Sigmoid colon (tissue), 6 donors: ENCODE measurements at regions not wholly inside any gene's neighbourhood (a gene's known extent, or its start where the extent isn't known, plus 50 kb on each side); places are given as distances from the start of the nearest gene placed in this dataset.

Experiments
- DNase-seq: peaks from one replicate; pipeline ENCODE4 v3.0.0-alpha.2; 2019
- H3K27ac ChIP-seq, 4 donors: fragments of 200-600 bp; sonication (generic); one replicate each; pipeline ENCODE4 v1.5.1; 2016 to 2019; ENCODE audit warnings: mild to moderate bottlenecking in 1 of 4
- H3K27me3 ChIP-seq, 3 donors: fragments of 200-600 bp; sonication (generic); one replicate each; pipeline ENCODE4 v1.5.1; 2019; ENCODE audit warnings: mild to moderate bottlenecking in 1 of 3
- H3K36me3 ChIP-seq, 4 donors: fragments of 200-600 bp; sonication (generic); one replicate each; pipeline ENCODE4 v1.5.1; 2016 to 2019
- H3K4me1 ChIP-seq, 4 donors: fragments of 200-600 bp; sonication (generic); one replicate each; pipeline ENCODE4 v1.5.1; 2017 to 2019
- H3K4me3 ChIP-seq, 4 donors: fragments of 200-600 bp; sonication (generic); one replicate each; pipeline ENCODE4 v1.5.1; 2017 to 2019; ENCODE audit warnings: mild to moderate bottlenecking in 2 of 4, moderate library complexity in 1 of 4
- H3K9me3 ChIP-seq, 4 donors: fragments of 200-600 bp in 3 of 4; sonication (generic) in 3 of 4; one replicate each; pipeline versions ENCODE4 v1.5.1 to v1.6.1; 2013 to 2019
- CTCF ChIP-seq, 4 experiments: fragments of 450-650 bp in 3 of 4; fragments of 200-600 bp in 1 of 4; IDR thresholded peaks; one replicate each; pipeline ENCODE4 v1.5.1; 2016 to 2019; ENCODE audit warnings: antibody characterized with exemption in 4 of 4, mild to moderate bottlenecking in 3 of 4, moderate library complexity in 2 of 4
- EP300 ChIP-seq, 4 donors: sonication (generic); formaldehyde crosslinking; IDR thresholded peaks; one replicate each; pipeline ENCODE4 v1.6.1; 2017; ENCODE audit warnings: antibody characterized with exemption in 4 of 4
- POLR2A ChIP-seq, 2 donors: fragments of 450-650 bp; IDR thresholded peaks; one replicate each; pipeline ENCODE4 v1.6.1; 2016; ENCODE audit warnings: antibody characterized with exemption in 2 of 2, mild to moderate bottlenecking in 2 of 2, moderate library complexity in 2 of 2
- POLR2AphosphoS5 ChIP-seq, 4 donors: sonication (generic); formaldehyde crosslinking; IDR thresholded peaks; one replicate each; pipeline ENCODE4 v1.6.1; 2017; ENCODE audit warnings: antibody characterized with exemption in 4 of 4
- WGBS, 2 donors: extraction: QIAGEN DNeasy Blood & Tissue Kit; methylation state at CpG; one replicate each; pipeline ENCODE4 v1.1.7; 2013; 5-methylcytosine and 5-hydroxymethylcytosine counted together
- intact Hi-C: fragments of 100-400 bp; cut with DNase I; formaldehyde crosslinking; loops from one replicate; pipeline ENCODE4 v1.15.1; 2023
- donor health status: healthy with polysubstance abuse.
- donor health status: healthy.

- Histone ChIP-seq H3K36me3 (no peaks in the 10 kb centered on the region), H3K4me1 (peaks cover 0 to 14% (median 4%) of the 10 kb centered on the region in 4 donors), H3K9me3 (peaks cover 0 to 2% (median 0%) of the 10 kb centered on the region in 4 donors), H3K4me3 (no peak overlapping the region), H3K27ac (no peak overlapping the region), H3K27me3 (no peaks in the 10 kb centered on the region)
- DNase-seq = no peak
- intact Hi-C loops = loop anchor here (10.0 kb wide), 1 partner anchor 513 kb away; the partner anchor contains the start of genes NUDT21 and OGFOD1
- WGBS, 2 donors = 35 to 72% methylated on average over 2 of the region's 2 CpGs
- TF ChIP-seq POLR2AphosphoS5 (IDR thresholded peaks at IDR 0.05) = no peak
- TF ChIP-seq POLR2A (IDR thresholded peaks at IDR 0.05) = no peak
- TF ChIP-seq CTCF (IDR thresholded peaks at IDR 0.05) = no peak
- TF ChIP-seq EP300 (IDR thresholded peaks at IDR 0.05) = no peak
Measured at GRCh38 chr16:55941552-55941951, 66.4 kb upstream of the CES5A start.

- Histone ChIP-seq H3K4me1 (no peaks in the 10 kb centered on the region), H3K27ac (no peak overlapping the region), H3K4me3 (no peak overlapping the region), H3K36me3 (no peaks in the 10 kb centered on the region), H3K27me3 (no peaks in the 10 kb centered on the region), H3K9me3 (peaks cover 0 to 2% (median 0%) of the 10 kb centered on the region in 4 donors)
- TF ChIP-seq POLR2AphosphoS5 (IDR thresholded peaks at IDR 0.05) (no peak), EP300 (IDR thresholded peaks at IDR 0.05) (no peak)
- 54 to 72% methylated on average over 1 of the region's 1 CpG for WGBS, 2 donors
- DNase-seq = no peak
- intact Hi-C loops = no loop called here
Measured at GRCh38 chr16:55938126-55938525, 63.0 kb upstream of the CES5A start.

GRCh38 chr16:55933038-55933437 lies 57.9 kb upstream of the CES5A start:
- H3K4me3 ChIP-seq = no peak overlapping the region
- no peaks in the 10 kb centered on the region for H3K36me3 ChIP-seq
- TF ChIP-seq POLR2AphosphoS5 (IDR thresholded peaks at IDR 0.05) = no peak
- no peak for TF ChIP-seq POLR2A (IDR thresholded peaks at IDR 0.05)
- no peak for TF ChIP-seq CTCF (IDR thresholded peaks at IDR 0.05)
- no peak for TF ChIP-seq EP300 (IDR thresholded peaks at IDR 0.05)
- no peak overlapping the region for H3K27ac ChIP-seq
- H3K4me1 ChIP-seq = no peaks in the 10 kb centered on the region
- WGBS, 2 donors = 71 to 87% methylated on average over 3 of the region's 3 CpGs
- no peaks in the 10 kb centered on the region for H3K9me3 ChIP-seq
- DNase-seq = no peak
- H3K27me3 ChIP-seq = no peaks in the 10 kb centered on the region
- intact Hi-C loops = no loop called here

- Histone ChIP-seq H3K4me1 (no peaks in the 10 kb centered on the region), H3K4me3 (no peak overlapping the region), H3K36me3 (no peaks in the 10 kb centered on the region), H3K9me3 (no peaks in the 10 kb centered on the region), H3K27me3 (no peaks in the 10 kb centered on the region), H3K27ac (no peak overlapping the region)
- 50 to 73% methylated on average over 2 of the region's 2 CpGs for WGBS, 2 donors
- intact Hi-C loops = no loop called here
- DNase-seq = no peak
- TF ChIP-seq EP300 (IDR thresholded peaks at IDR 0.05) = no peak
- no peak for TF ChIP-seq POLR2A (IDR thresholded peaks at IDR 0.05)
- no peak for TF ChIP-seq CTCF (IDR thresholded peaks at IDR 0.05)
- TF ChIP-seq POLR2AphosphoS5 (IDR thresholded peaks at IDR 0.05) = no peak
Measured at GRCh38 chr16:55930036-55930435, 54.9 kb upstream of the CES5A start.

GRCh38 chr16:55929181-55929580 lies 54.0 kb upstream of the CES5A start:
- Histone ChIP-seq H3K27ac (no peak overlapping the region), H3K9me3 (no peaks in the 10 kb centered on the region), H3K27me3 (no peaks in the 10 kb centered on the region), H3K36me3 (no peaks in the 10 kb centered on the region), H3K4me1 (no peaks in the 10 kb centered on the region), H3K4me3 (no peak overlapping the region)
- TF ChIP-seq EP300 (IDR thresholded peaks at IDR 0.05) = no peak
- no peak for TF ChIP-seq POLR2A (IDR thresholded peaks at IDR 0.05)
- no peak for TF ChIP-seq CTCF (IDR thresholded peaks at IDR 0.05)
- TF ChIP-seq POLR2AphosphoS5 (IDR thresholded peaks at IDR 0.05) = no peak
- 84 to 92% methylated on average over 8 of the region's 8 CpGs for whole genome bisulfite sequencing, 2 donors
- intact Hi-C loops = no loop called here
- no peak for DNase-seq
